GM19452 (cell line): ENCODE measurements at regions not wholly inside any gene's neighbourhood (a gene's known extent, or its start where the extent isn't known, plus 50 kb on each side); places are given as distances from the start of the nearest gene placed in this dataset.

Experiments used
- ATAC-seq: cut with Tn5 transposase; IDR thresholded peaks from one replicate; pipeline ENCODE4 v1.9.1; 2021; ENCODE audit not compliant: unreplicated experiment

DNA sequence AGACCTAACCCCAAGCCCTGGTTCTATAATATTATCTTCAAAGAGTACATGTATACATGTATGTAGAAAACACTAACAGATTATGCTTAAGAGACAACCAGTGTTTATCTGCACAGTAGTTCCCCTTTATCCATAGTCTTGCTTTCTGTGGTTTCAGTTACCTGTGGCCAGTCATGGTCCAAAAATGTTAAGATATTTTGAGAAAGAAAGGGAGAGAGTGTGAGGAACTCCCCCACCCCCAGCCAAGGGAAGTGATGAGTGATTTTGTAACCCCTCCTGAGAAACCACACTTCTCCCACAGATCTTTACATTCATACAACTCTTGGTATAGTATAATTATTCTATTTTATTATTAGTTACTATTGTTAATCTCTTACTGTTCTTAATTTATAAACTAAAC lies 77.3 kb upstream of the CNTN1 start:
- no peak for ATAC-seq

DNA sequence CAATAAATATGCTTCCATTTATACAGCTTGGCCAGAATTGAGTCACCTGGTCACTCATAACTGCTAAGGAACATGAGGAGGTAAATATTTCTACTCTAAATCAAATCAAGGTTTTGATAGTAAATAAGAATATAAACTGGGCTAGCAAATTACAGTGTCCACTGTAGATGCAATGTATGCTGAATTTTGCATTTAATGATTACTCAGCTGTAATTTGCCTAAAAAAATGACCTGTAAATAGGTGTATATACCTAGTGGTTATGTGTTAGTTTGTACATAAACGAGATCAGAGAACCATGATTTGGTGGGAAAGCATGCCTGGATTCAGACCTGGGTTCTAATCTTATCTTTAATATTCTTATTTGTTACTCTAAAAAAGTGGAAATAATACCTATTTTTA lies 76.6 kb upstream of the CNTN1 start:
- ATAC-seq, result no peak

DNA sequence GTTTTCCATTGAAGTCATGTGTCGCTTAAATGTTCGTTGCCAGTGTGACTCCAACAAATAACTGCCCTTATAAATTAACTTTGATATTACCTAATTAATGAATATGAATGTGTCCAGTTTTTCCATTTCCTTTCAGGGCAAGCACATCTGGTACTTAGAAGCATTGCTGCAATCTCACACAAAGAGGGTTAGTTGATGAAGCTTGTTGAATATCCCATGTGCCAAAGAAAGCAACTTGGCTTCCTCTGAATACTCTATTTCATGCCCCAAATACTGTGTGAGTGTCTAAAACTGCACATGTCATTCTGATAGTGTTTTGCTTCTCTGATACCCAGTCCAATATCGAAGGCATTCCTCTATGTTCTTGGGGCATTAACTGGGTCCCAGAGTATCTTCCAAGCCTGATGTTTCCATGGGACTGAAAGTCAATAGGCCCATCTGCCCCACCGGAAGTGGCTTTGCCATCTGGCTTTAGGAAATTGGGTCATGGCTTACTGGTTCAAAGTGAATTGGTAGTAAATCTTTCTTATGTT lies 75.8 kb upstream of the CNTN1 start:
- no peak for ATAC-seq

DNA sequence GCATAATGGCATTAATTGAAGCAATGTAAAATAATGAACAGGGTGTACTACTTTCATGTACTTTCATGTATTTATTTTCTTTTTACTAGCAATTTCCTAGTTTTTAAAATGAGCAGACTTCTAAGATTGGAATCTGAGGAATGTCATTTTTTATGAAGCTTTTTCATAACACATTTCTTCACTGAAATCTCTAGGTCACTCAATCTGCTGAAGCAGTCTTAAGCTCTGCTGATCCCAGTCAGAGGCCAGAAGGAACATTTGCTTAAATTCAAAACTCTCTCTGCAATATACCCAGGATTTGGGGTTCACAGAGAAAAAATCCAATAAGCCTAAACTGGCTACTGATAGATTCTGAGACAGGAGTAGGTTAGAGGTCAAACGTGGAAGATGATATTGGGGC lies 73.6 kb upstream of the CNTN1 start:
- ATAC-seq, result no peak

DNA sequence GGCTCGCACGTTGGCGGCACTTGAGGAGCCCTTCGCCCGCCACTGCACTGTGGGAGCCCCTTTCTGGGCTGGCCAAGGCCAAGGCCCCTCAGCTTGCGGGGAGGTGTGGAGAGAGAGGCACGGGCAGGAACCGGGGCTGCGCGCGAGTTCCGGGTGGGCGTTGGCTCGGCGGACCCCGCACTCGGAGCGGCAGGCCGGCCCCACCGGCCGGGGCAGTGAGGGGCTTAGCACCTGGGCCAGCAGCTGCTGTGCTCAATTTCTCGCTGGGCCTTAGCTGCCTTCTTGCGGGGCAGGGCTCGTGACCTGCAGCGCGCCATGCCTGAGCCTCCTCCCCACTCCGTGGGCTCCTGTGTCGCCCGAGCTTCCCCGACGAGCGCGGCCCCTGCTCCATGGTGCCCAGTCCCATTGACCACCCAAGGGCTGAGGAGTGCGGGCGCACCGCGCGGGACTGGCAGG lies 71.6 kb upstream of the CNTN1 start:
- no peak for ATAC-seq

DNA sequence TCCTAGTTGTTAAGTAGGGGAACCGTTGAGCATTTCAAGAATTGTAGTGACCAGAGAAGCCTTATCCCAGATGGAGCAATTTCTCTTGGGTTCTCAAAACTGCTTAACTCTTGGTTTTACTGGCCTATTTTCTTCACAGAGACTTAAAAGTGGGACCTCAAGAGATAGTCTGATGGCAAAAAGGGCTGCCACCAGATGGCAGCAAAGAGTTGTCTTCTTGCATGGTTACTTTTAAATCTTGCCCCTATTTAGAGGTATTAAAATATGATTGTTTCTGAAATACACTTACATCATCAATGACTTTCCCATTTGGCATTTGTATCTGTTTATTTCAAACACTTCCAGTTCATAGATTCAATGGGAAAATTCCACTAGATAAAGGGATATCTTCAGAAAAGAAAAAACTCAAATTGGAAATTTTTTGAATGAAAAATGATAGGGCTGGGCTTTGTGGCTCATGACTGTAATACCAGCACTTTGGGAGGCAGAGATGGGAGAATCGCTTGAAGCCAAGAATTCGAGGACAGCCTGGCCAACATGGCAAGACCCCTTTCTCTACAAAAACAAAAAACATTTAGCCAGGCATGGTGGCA lies 69.9 kb upstream of the CNTN1 start:
- ATAC-seq, result no peak

DNA sequence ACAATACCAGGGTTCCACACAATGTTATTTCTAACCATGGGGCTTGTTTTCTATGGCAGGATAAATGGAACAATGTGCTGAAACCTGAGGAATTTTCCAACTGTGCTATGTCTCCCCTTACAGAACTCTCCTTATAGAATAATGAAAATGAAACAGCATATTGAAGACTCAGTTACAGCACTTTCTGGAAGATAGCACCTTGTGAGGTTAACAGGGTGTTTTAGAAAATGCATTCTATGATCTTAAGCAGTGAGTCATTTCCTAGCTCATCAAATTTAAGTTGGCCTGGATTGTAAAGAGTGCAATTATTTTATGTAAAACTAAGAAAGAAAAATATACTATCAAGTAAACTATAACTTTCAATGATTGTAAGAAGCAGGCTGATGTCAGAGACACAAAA lies 60.1 kb upstream of the CNTN1 start:
- no peak for ATAC-seq

DNA sequence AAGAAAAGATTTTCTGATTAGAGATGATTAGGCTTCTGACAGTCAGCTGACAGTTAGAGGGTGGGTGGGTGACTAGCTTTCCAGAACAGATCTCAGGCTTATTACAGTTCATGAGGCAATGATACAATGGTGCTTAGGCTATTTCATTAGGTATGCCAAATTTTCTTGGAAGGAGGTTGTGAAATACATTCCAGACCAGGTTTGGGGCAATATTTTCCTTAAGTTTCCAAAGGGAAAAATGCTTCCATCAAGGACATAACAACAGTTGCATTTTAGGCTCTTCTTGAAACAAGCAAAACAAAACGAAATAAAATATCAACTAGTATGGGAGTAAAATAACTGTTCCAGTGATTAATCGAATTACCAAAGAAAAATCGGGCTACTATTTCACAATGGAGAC lies 59.3 kb upstream of the CNTN1 start:
- no peak for ATAC-seq

DNA sequence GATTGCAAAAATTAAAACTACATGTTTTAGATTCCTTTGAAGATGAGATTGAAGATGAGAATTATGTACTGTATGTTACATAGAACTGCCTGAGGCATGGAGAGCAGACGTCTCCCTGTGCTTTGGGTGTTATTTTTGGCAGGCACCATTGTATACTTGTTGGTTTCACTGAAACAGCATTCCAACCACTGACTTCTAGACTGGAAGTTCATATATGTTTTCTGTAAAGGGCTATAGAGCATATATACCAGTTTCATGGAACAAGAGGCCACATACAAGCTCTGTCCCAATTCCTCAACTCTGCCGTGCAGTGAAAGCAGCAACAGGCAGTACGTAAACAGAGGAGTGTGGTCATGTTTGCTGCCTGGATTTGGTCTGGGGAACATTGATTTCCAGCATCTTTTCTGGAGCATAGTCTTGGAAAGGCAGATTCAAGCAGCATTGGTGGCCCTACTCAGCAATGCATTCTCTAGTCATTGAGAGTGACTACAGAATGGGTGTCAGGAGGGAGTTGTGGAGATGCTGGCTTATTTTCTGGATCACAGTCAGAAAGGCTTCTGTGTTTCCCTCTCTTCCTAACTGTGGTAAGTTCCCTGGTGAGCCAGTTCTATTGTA lies 57.6 kb upstream of the CNTN1 start:
- no peak for ATAC-seq

DNA sequence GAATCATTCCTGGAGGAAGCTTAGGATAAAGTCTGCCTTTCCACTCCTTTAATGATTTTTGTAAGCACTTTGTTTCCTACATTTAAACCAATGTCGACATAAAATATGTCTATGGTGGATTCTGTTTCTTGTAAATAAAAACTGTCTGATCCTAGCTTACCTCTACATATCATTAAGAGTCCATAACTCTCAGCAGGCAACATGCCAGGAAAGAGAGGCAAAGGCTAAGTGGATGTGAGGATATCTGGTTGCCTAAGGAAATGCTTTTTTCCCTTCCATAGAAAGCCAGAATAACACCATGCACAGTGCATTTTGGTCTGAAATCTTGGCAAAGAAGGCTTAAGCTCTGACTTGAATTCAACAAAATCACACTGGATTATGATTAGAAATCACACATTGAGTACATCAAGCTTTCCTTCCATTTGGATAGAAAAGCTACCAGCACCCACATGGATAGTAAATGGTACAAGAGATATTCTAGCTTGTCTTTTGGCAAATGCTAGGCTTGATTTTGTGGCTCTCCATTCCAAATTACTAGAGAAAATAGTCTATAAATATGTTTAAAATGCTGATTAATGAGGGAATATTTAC lies 57.0 kb upstream of the CNTN1 start:
- no peak for ATAC-seq
